ENCODE measurements at regions not wholly inside any gene's neighbourhood (a gene's known extent, or its start where the extent isn't known, plus 50 kb on each side); places are given as distances from the start of the nearest gene placed in this dataset.

GRCh38 chr18:56226025-56226424 lies 412.4 kb downstream of the TXNL1 start:
- POLR2A ChIA-PET, result no interaction called here
- Histone ChIP-seq H3K36me3 (ENCODE audit: control insufficient read depth in 2 of 2, insufficient read depth in 2 of 2, low read length in 1 of 2) (no peaks in the 10 kb centered on the region), H3K4me2 (ENCODE audit: control insufficient read depth, insufficient read depth) (no peak overlapping the region), H3K27ac (ENCODE audit: control insufficient read depth, insufficient read depth) (no peak overlapping the region), H3K79me2 (ENCODE audit: control insufficient read depth, insufficient read depth, low read length) (no peaks in the 10 kb centered on the region), H3K4me3 (no peak overlapping the region), H3K4me1 (ENCODE audit: control insufficient read depth, insufficient read depth, low read length) (no peaks in the 10 kb centered on the region), H3K27me3 (replicated peaks in 1 of 2; ENCODE audit: control insufficient read depth in 2 of 2, insufficient read depth in 2 of 2, low read length in 1 of 2) (no peaks in the 10 kb centered on the region), H3K9me3 (replicated peaks; ENCODE audit: control insufficient read depth, insufficient read depth, low read length) (no peaks in the 10 kb centered on the region), H4K20me1 (ENCODE audit: control insufficient read depth, insufficient read depth) (no peaks in the 10 kb centered on the region), H3K9ac (ENCODE audit: control insufficient read depth, insufficient read depth, low read length) (no peak overlapping the region), H2AFZ (ENCODE audit: control insufficient read depth, low read depth, low read length) (no peak overlapping the region)
- RAD21 ChIA-PET (ENCODE audit: unreplicated experiment), result no interaction called here
- in situ Hi-C loops (cut with MboI) (no loop called here), intact Hi-C loops (cut with micrococcal nuclease; ENCODE audit: unreplicated experiment) (no loop called here)
- no TSS peak for BruUV-seq (replicated peaks)
- no peak for TF ChIP-seq ATF7 (IDR thresholded peaks at IDR 0.05; ENCODE audit: low read depth)
- TF ChIP-seq POLR2AphosphoS2 (IDR thresholded peaks at IDR 0.05; ENCODE audit: low read depth, low read length), result no peak
- no peak for TF ChIP-seq MYC (IDR thresholded peaks at IDR 0.05; ENCODE audit: insufficient read depth, insufficient read length, insufficient replicate concordance, low read length, severe bottlenecking)
- TF ChIP-seq, protein P1, sequence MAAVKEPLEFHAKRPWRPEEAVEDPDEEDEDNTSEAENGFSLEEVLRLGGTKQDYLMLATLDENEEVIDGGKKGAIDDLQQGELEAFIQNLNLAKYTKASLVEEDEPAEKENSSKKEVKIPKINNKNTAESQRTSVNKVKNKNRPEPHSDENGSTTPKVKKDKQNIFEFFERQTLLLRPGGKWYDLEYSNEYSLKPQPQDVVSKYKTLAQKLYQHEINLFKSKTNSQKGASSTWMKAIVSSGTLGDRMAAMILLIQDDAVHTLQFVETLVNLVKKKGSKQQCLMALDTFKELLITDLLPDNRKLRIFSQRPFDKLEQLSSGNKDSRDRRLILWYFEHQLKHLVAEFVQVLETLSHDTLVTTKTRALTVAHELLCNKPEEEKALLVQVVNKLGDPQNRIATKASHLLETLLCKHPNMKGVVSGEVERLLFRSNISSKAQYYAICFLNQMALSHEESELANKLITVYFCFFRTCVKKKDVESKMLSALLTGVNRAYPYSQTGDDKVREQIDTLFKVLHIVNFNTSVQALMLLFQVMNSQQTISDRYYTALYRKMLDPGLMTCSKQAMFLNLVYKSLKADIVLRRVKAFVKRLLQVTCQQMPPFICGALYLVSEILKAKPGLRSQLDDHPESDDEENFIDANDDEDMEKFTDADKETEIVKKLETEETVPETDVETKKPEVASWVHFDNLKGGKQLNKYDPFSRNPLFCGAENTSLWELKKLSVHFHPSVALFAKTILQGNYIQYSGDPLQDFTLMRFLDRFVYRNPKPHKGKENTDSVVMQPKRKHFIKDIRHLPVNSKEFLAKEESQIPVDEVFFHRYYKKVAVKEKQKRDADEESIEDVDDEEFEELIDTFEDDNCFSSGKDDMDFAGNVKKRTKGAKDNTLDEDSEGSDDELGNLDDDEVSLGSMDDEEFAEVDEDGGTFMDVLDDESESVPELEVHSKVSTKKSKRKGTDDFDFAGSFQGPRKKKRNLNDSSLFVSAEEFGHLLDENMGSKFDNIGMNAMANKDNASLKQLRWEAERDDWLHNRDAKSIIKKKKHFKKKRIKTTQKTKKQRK (IDR thresholded peaks at IDR 0.05; ENCODE audit: low read depth, low read length), result no peak
- no peak for TF ChIP-seq ATF3 (IDR thresholded peaks at IDR 0.05; ENCODE audit: borderline replicate concordance, extremely low read depth, low read depth, low read length)
- no peak for TF ChIP-seq BHLHE40 (IDR thresholded peaks at IDR 0.05; ENCODE audit: borderline replicate concordance in 1 of 2, low read depth in 2 of 2, low read length in 1 of 2)
- no peak for TF ChIP-seq USF1 (IDR thresholded peaks at IDR 0.05; ENCODE audit: borderline replicate concordance, extremely low read length, insufficient read depth, low read depth, low read length)
- no peak for TF ChIP-seq PML (IDR thresholded peaks at IDR 0.05; ENCODE audit: low read length)
- no peak for TF ChIP-seq PAX5 (IDR thresholded peaks at IDR 0.05; ENCODE audit: borderline replicate concordance, low read depth, low read length)
- no peak for TF ChIP-seq FOS (IDR thresholded peaks at IDR 0.05; ENCODE audit: borderline replicate concordance, extremely low read depth, insufficient read length)
- no peak for TF ChIP-seq SMC3 (IDR thresholded peaks at IDR 0.05; ENCODE audit: borderline replicate concordance, low read length)
- no peak for TF ChIP-seq JUNB (IDR thresholded peaks at IDR 0.05)
- TF ChIP-seq DPF2 (IDR thresholded peaks at IDR 0.05), result no peak
- no peak for TF ChIP-seq KAT2A (conservative IDR thresholded peaks at IDR 0.05; ENCODE audit: control insufficient read depth, low read depth, low read length)
- 43% methylated on average over 5 of the region's 5 CpGs for WGBS (ENCODE audit: insufficient coverage, insufficient replicate concordance, low lambda C conversion rate, missing lambda C conversion rate)
- no peak for ATAC-seq
- FAIRE-seq, result no peak
- DNase-seq (ENCODE audit: low read depth, low spot score), result no peak
- CTCF ChIA-PET, result no interaction called here
- SMC1A ChIA-PET (ENCODE audit: uncharacterized antibody, unreplicated experiment), result no interaction called here
